GM18867 (cell line): ENCODE measurements at regions not wholly inside any gene's neighbourhood (a gene's known extent, or its start where the extent isn't known, plus 50 kb on each side); places are given as distances from the start of the nearest gene placed in this dataset.

Experiments used
- ATAC-seq: cut with Tn5 transposase; IDR thresholded peaks from one replicate; pipeline ENCODE4 v1.9.1; 2021; ENCODE audit warnings: mild to moderate bottlenecking, moderate library complexity; ENCODE audit not compliant: unreplicated experiment

GRCh38 chr2:207286106-207286505 is 120.4 kb upstream of the KLF7 start:
- no peak for ATAC-seq

GRCh38 chr2:207288628-207289027 is 122.9 kb upstream of the KLF7 start:
- peak; percentile 54 for ATAC-seq

- ATAC-seq: no peak
Measured at GRCh38 chr2:207289295-207290018, 123.7 kb upstream of the KLF7 start.

- no peak for ATAC-seq
Measured at GRCh38 chr2:207290833-207291624, 125.3 kb upstream of the KLF7 start.

GRCh38 chr2:207291625-207292252 is 126.0 kb upstream of the KLF7 start:
- no peak for ATAC-seq

- no peak for ATAC-seq
Measured at GRCh38 chr2:207296265-207296948, 130.7 kb upstream of the KLF7 start.

- ATAC-seq: no peak
Measured at GRCh38 chr2:207300817-207301216, 135.1 kb upstream of the KLF7 start.

GRCh38 chr2:207304761-207305160 is 139.0 kb upstream of the KLF7 start:
- ATAC-seq: no peak

GRCh38 chr2:207308519-207309224 is 142.9 kb upstream of the KLF7 start:
- ATAC-seq: no peak

GRCh38 chr2:207311316-207312005 is 145.7 kb upstream of the KLF7 start:
- ATAC-seq: peak; percentile 92

GRCh38 chr2:207312006-207312356 is 146.2 kb upstream of the KLF7 start:
- ATAC-seq: no peak

GRCh38 chr2:207313947-207314346 is 148.2 kb upstream of the KLF7 start:
- ATAC-seq: no peak

- no peak for ATAC-seq
Measured at GRCh38 chr2:207315131-207315530, 149.4 kb upstream of the KLF7 start.

GRCh38 chr2:207316484-207316883 is 150.7 kb upstream of the KLF7 start:
- no peak for ATAC-seq

GRCh38 chr2:207316906-207317305 is 151.2 kb upstream of the KLF7 start:
- no peak for ATAC-seq

- ATAC-seq: no peak
Measured at GRCh38 chr2:207317378-207317984, 151.7 kb upstream of the KLF7 start.

- ATAC-seq: no peak
Measured at GRCh38 chr2:207318181-207318628, 152.5 kb upstream of the KLF7 start.

GRCh38 chr2:207319316-207319715 is 153.6 kb upstream of the KLF7 start:
- ATAC-seq: no peak

GRCh38 chr2:207320381-207321159 is 154.8 kb upstream of the KLF7 start:
- no peak for ATAC-seq
